22Rv1 (cell line): ENCODE measurements at regions not wholly inside any gene's neighbourhood (a gene's known extent, or its start where the extent isn't known, plus 50 kb on each side); places are given as distances from the start of the nearest gene placed in this dataset.

Experiments used
- H3K27ac ChIP-seq: fragments of 450-650 bp; 2 replicates; pipeline ENCODE4 v1.5.1; 2017
- CTCF ChIP-seq: fragments of 450-650 bp; IDR thresholded peaks from 2 replicates; pipeline ENCODE4 v1.5.1; 2017; ENCODE audit warnings: mild to moderate bottlenecking
- ZFX ChIP-seq: fragments of 450-650 bp; IDR thresholded peaks from 2 replicates; pipeline ENCODE4 v1.6.1; 2017; ENCODE audit warnings: antibody characterized with exemption, borderline replicate concordance

GRCh38 chr1:234917495-234918180 is 211.0 kb downstream of the TOMM20 start:
- peak overlapping the region; percentile 77 for H3K27ac ChIP-seq
- TF ChIP-seq CTCF (no peak), ZFX (no peak)

DNA sequence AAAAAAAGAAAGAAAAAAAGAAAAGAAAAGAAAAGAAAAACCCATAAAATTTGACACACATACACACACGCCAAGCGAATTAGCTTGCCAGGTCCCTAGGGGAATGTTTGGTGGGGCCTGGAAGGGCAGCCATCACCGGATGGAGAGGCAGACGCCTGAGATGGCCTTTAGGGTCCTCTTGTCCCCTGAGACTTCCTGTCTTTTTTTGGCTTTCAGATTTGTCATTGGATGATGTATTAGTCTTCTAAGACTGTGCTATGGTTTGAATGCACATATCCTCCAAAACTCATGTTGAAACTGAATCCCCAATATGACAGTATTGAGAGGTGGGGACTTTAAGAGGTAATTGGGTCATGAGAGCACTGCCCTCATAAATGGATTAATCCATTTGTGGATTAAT is 211.8 kb downstream of the TOMM20 start:
- no peak for TF ChIP-seq CTCF
- TF ChIP-seq ZFX = no peak
- no peak overlapping the region for H3K27ac ChIP-seq

DNA sequence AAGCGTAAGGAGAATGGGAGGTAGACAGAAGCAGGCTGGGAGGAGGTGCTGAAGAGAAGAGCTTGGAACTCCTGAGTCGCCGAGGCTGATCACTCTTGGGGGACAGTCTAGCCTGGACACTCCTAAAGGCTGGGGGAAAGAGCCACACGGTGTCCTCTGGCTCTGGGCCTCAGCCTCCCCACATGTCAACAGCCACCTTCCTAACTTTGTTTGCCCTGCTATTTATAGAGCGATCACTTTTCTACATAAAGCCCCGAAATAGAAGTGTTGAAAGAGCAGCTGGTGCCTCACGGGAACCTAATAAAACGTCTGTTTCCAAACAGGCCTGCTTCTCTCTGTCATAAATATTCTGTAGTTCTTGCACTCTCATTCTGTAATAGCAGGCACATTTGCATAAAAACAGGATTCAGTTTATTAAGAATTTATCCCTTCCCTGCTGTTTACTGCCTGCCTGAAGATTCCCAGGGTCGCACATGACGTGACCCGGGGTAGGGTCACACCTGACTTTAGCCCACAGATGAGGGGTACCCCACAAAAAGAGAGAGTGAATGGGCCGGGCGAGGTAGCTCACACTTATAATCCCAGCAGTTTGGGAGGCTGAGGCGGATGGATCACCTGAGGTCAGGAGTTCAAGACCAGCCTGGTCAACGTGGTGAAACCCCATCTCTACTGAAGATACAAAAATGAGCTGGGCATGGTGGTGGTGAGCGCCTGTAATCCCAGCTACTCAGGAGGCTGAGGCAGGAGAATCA is 212.5 kb downstream of the TOMM20 start:
- H3K27ac ChIP-seq = no peak overlapping the region

DNA sequence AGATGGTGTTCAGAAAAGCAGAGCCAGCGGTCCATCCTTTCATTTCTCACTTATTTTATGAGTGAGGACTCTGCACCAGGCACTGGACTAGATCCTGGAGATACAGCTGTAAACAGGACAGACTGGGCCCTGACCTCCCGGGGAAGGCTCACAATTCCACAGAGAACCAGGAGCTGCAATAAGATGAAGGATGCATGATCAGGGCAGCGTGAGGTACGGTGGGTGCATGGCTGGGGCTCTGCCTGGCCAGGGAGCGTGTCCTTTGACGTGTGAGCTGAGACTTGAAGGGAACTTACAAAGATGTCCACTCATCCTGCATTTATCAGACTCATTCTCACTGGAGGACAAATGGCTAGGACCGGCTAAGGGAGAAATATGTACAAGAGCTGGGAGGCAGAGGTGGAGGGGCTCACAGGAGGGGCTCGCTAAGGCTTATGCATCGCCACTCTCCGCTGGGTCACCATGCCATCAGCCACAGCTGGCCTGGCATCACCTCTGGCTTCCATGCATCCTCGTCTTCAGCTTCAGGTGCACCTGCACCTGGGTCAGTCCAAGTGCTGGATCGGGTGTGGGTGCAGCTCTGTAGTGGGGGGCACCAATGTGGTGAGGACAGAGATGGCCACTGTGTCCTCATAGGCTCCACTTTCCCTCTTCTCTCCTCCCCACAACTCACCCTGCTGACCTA is 213.9 kb downstream of the TOMM20 start:
- no peak for TF ChIP-seq ZFX
- no peak for TF ChIP-seq CTCF
- H3K27ac ChIP-seq = no peak overlapping the region

More for the DNA sequence above, 212.5 kb downstream of the TOMM20 start:
- TF ChIP-seq CTCF (no peak), ZFX (no peak)

GRCh38 chr1:234913771-234914170 is 214.9 kb downstream of the TOMM20 start:
- H3K27ac ChIP-seq = no peak overlapping the region
- TF ChIP-seq ZFX (no peak), CTCF (no peak)

- no peak overlapping the region for H3K27ac ChIP-seq
Observed at GRCh38 chr1:234913278-234913649, 215.4 kb downstream of the TOMM20 start.

More at GRCh38 chr1:234913278-234913649, 215.4 kb downstream of the TOMM20 start:
- TF ChIP-seq CTCF (no peak), ZFX (no peak)
